T-helper 17 cell (primary cell): ENCODE measurements at regions not wholly inside any gene's neighbourhood (a gene's known extent, or its start where the extent isn't known, plus 50 kb on each side); places are given as distances from the start of the nearest gene placed in this dataset.
"Not testable (repeated sequence)": the region's sequence is repeated elsewhere in the genome, so short reads cannot be mapped to it uniquely, and the experiment has no call there.

Experiments
- ATAC-seq: fragments of 150-1000 bp; cut with Tn5 transposase; 2 replicates; pipeline ENCODE4 v1.10.0; 2021; ENCODE audit warnings: mild to moderate bottlenecking, moderate library complexity
- DNase-seq, 3 donors: peaks; one replicate each; pipeline versions ENCODE4 v3.0.0 to v3.0.0-alpha.2; 2020 to 2021
- H3K9me3 ChIP-seq: one replicate; pipeline ENCODE4 v1.7.0; 2013; ENCODE audit warnings: low read length, mild to moderate bottlenecking; ENCODE audit not compliant: control insufficient read depth, poor library complexity, severe bottlenecking
- H3K27ac Mint-ChIP-seq: one replicate; pipeline ENCODE4 v1.8.0; 2022; ENCODE audit warnings: mild to moderate bottlenecking, moderate library complexity, mixed read lengths
- H3K27me3 Mint-ChIP-seq: one replicate; pipeline ENCODE4 v1.8.0; 2022; ENCODE audit warnings: mixed read lengths
- H3K36me3 Mint-ChIP-seq: one replicate; pipeline ENCODE4 v1.8.0; 2022; ENCODE audit warnings: low read depth, mixed read lengths
- H3K4me1 Mint-ChIP-seq: one replicate; pipeline ENCODE4 v1.8.0; 2022; ENCODE audit warnings: mild to moderate bottlenecking, mixed read lengths
- H3K4me3 Mint-ChIP-seq: one replicate; pipeline ENCODE4 v1.8.0; 2022; ENCODE audit warnings: mild to moderate bottlenecking, moderate library complexity, mixed read lengths

DNA sequence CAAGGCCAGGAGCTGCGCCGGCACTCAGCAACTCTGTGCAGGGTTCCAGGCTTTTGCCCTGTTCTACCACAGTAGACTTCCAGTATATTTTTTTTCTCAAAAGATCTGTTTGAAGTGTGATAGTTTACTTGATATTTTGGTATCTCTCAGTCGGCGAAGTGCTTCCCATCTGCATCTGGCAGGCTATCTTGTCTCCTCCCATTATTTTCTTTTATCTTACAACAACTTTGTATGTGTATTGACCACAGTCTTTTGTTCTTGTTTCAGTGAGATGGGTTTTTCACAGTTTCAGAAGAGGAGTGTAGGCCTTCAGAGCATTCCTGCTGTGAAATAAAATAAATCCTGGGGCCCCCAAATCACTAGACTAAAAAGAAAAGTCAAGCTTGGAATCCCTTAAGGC lies 292.9 kb downstream of the PTGER3 start:
- H3K9me3 ChIP-seq, result no peaks in the 10 kb centered on the region
- no peaks in the 10 kb centered on the region for H3K27me3 Mint-ChIP-seq
- ATAC-seq (no peak), DNase-seq (no peak)
- H3K4me3 Mint-ChIP-seq, result no peak overlapping the region
- no peaks in the 10 kb centered on the region for H3K36me3 Mint-ChIP-seq
- H3K27ac Mint-ChIP-seq, result no peak overlapping the region
- no peaks in the 10 kb centered on the region for H3K4me1 Mint-ChIP-seq

DNA sequence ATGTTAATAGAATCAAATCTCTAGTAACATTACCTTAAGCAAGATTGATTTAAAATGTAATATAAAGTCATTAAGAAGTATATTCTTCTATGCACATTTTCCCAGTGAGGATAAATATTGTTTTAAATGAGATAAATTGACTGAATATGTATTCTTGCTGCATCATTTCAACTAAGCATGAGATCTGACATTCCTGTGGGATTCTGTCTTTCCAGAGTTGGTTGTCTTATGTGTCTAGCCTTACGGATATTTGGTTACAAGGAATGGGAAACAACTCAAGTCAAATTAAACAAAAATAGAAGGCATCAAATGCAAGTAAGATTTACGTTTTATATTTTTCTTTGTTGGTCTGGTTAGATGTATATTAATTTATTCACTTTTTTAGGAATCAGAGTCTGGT lies 287.5 kb downstream of the PTGER3 start:
- Mint-ChIP-seq H3K36me3 (no peaks in the 10 kb centered on the region), H3K4me1 (no peaks in the 10 kb centered on the region), H3K27ac (no peak overlapping the region), H3K27me3 (no peaks in the 10 kb centered on the region), H3K4me3 (no peak overlapping the region)
- no peak for ATAC-seq
- DNase-seq, result no peak
- H3K9me3 ChIP-seq, result no peaks in the 10 kb centered on the region

DNA sequence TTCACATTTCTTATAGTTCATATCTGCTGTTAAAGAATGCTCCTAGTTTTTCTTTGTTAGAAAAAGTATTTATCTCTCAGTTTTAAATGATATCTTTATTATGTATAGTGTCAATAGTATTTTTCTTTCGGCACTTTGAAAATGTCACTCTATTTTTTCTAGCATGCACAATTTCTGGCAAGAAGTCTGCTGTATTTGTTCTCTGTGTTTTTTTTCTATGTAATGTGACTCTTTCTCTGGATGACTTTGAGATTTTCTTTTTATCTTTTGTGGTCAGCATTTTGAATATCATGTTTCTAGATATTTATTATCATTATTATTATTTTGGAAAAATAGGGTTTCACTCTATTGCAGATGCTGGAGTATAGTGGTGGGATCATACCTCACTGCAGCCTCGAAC lies 285.2 kb downstream of the PTGER3 start:
- H3K27ac Mint-ChIP-seq, result no peak overlapping the region
- H3K4me3 Mint-ChIP-seq, result no peak overlapping the region
- H3K36me3 Mint-ChIP-seq, result no peaks in the 10 kb centered on the region
- DNase-seq, result no peak
- no peaks in the 10 kb centered on the region for H3K9me3 ChIP-seq
- no peak for ATAC-seq
- H3K4me1 Mint-ChIP-seq, result no peaks in the 10 kb centered on the region
- H3K27me3 Mint-ChIP-seq, result no peaks in the 10 kb centered on the region

DNA sequence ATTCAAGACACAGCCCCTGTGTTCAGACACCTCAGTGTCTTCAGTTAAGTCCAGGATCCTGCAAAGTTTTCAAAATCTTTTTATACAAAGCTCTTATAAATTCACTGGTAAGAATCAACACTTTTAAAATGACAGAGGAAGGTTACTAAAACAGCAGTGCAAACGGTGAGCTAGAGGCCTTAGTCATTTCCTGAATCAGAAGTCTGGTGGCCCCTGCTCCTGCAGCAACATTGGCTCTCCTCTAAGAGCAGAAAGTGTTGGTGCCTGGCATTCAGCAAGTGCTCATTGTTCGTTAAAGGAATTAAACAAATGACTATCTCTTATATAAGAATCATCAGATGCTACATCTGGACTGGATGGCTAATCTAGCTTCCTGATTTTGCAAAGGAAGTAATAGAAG lies 282.9 kb downstream of the PTGER3 start:
- ATAC-seq (no peak), DNase-seq (no peak)
- no peaks in the 10 kb centered on the region for H3K4me1 Mint-ChIP-seq
- no peak overlapping the region for H3K27ac Mint-ChIP-seq
- no peak overlapping the region for H3K4me3 Mint-ChIP-seq
- H3K27me3 Mint-ChIP-seq, result no peaks in the 10 kb centered on the region
- no peaks in the 10 kb centered on the region for H3K36me3 Mint-ChIP-seq
- no peaks in the 10 kb centered on the region for H3K9me3 ChIP-seq

DNA sequence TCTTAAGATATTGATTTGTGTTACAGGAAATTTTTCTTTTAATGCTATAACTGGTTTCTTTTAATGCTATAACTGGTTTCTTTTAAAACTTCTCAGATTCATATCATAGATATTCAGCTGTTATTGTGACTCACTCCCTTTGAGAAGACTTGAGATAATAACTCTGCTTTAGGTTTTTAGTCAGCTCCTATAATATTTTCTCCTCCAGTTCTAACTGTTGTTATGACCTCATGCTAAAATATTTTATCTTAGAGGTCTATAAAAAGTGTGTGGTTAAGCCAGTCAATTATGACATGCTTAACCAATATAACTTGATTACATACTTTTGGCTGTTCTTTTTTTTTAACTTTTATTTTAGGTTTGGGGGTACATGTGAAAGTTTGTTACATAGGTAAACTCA lies 280.2 kb downstream of the PTGER3 start:
- DNase-seq, result no peak
- no peak for ATAC-seq
- H3K9me3 ChIP-seq, result no peaks in the 10 kb centered on the region
- Mint-ChIP-seq H3K27ac (no peak overlapping the region), H3K4me3 (no peak overlapping the region), H3K27me3 (no peaks in the 10 kb centered on the region), H3K36me3 (no peaks in the 10 kb centered on the region), H3K4me1 (no peaks in the 10 kb centered on the region)

DNA sequence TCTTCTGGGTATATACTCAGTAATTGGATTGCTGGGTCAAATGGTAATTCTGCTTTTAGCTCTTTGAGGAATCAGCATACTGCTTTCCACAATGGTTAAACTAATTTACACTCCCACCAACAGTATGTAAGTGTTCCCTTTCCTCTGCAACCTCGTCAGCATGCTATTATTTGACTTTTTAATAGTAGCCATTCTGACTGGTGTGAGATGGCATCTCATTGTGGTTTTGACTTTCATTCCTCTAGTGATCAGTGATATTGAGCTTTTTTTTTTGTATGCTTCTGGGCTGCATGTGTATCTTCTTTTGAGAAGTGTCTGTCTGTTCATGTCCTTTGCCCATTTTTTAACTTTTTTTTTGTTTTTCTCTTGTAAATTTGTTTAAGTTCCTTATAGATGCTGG lies 279.4 kb downstream of the PTGER3 start:
- DNase-seq (no peak), ATAC-seq (no peak)
- H3K27me3 Mint-ChIP-seq, result no peaks in the 10 kb centered on the region
- H3K9me3 ChIP-seq, result no peaks in the 10 kb centered on the region
- no peaks in the 10 kb centered on the region for H3K36me3 Mint-ChIP-seq
- no peaks in the 10 kb centered on the region for H3K4me1 Mint-ChIP-seq
- H3K27ac Mint-ChIP-seq, result no peak overlapping the region
- H3K4me3 Mint-ChIP-seq, result no peak overlapping the region

DNA sequence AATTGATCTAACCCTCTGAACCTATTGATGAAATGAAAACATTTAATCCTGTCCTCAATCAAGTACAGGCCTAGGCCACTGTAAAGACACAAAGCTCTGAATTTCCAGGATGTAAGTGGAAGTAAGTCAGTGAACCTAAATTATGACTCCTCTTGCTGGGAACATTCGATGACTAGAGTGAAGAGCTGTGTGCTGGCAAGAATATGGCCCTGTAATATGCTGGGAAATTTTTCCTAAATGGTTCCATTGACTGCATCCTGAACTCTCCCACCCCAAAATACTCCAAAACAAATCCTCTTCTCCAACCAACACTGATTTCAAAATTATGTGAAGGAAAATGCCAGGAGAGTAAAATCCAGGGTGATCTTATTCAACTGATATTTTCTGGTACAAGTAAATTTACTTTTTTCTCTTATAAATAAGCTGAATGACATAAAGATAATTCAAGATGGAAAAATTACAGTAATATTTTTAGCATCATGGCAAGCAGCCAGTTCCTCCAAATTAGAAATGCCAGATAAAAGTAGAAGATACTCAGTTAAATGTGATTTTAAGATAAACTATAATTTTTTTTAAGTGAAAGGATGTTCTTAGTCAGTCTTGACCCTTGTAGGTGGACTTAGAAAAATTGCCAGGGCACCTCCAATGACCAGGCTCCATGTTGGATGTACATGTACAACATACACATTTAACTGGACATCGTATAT lies 269.4 kb downstream of the PTGER3 start:
- DNase-seq (no peak), ATAC-seq (no peak)
- no peaks in the 10 kb centered on the region for H3K9me3 ChIP-seq
- H3K36me3 Mint-ChIP-seq, result no peaks in the 10 kb centered on the region
- no peak overlapping the region for H3K27ac Mint-ChIP-seq
- no peaks in the 10 kb centered on the region for H3K27me3 Mint-ChIP-seq
- no peak overlapping the region for H3K4me3 Mint-ChIP-seq
- no peaks in the 10 kb centered on the region for H3K4me1 Mint-ChIP-seq

DNA sequence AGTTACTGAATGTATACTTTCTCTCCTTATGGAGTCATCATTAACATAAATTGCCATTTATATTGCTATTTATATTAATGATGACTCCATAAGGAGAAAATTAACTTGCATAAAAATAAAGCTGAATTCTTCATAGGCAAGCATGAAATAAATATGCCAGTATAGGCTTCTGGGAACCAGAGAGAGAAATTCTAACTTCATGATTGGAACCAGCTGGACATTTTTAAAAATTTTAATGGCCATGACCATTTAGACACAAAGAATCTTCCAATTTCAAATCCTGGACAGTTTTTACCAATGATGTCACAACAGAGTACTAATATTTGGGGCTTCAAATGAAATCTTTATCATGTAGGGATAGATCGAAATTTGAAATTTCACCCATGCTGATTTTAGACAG lies 268.7 kb downstream of the PTGER3 start:
- H3K27ac Mint-ChIP-seq, result no peak overlapping the region
- no peak for ATAC-seq
- no peak for DNase-seq
- H3K4me1 Mint-ChIP-seq, result no peaks in the 10 kb centered on the region
- no peaks in the 10 kb centered on the region for H3K27me3 Mint-ChIP-seq
- no peaks in the 10 kb centered on the region for H3K9me3 ChIP-seq
- no peak overlapping the region for H3K4me3 Mint-ChIP-seq
- no peaks in the 10 kb centered on the region for H3K36me3 Mint-ChIP-seq

DNA sequence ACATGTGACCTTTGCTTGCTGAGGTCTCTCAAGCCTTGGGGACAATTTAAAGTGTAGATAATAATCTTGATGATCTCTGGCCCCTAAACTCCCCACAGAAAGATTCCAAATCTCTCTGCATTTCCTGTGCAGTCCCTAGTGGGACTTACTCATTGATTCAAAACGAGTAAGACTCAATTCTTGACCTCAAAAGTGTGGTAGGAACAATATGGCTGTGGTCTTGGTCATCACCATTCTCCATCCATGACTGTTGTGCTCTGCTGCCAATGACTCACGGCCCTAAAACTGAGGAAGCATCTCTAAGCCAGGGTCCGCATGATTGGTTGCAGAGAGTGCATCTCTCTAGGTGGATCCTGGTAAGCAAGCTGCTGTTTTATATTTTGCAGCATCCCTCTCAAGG lies 268.0 kb downstream of the PTGER3 start:
- no peaks in the 10 kb centered on the region for H3K4me1 Mint-ChIP-seq
- no peak for ATAC-seq
- H3K4me3 Mint-ChIP-seq, result no peak overlapping the region
- H3K36me3 Mint-ChIP-seq, result no peaks in the 10 kb centered on the region
- DNase-seq, result no peak
- H3K27me3 Mint-ChIP-seq, result no peaks in the 10 kb centered on the region
- H3K27ac Mint-ChIP-seq, result no peak overlapping the region
- H3K9me3 ChIP-seq, result no peaks in the 10 kb centered on the region

DNA sequence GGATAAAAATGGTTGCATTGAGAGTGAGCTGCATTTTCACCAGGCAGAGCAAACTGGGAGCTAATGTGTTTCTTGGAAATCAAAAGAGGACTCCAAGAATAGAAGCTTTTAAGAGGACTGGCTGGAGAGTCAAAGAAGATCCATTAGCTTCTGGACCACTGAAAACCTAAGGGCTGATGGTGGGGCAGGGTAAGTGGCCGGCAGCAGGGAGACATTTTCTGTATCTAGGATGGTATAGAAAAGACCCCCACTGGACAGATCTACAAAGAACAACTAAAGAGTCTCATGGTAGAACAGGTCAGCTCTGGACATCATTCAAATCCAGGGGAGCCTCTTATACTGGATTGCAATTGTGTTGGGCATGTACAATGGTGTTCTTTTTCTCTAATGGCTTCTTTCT lies 262.3 kb downstream of the PTGER3 start:
- no peak overlapping the region for H3K27ac Mint-ChIP-seq
- H3K36me3 Mint-ChIP-seq, result no peaks in the 10 kb centered on the region
- no peaks in the 10 kb centered on the region for H3K4me1 Mint-ChIP-seq
- no peak overlapping the region for H3K4me3 Mint-ChIP-seq
- H3K27me3 Mint-ChIP-seq, result no peaks in the 10 kb centered on the region
- DNase-seq, result no peak
- no peaks in the 10 kb centered on the region for H3K9me3 ChIP-seq
- no peak for ATAC-seq

DNA sequence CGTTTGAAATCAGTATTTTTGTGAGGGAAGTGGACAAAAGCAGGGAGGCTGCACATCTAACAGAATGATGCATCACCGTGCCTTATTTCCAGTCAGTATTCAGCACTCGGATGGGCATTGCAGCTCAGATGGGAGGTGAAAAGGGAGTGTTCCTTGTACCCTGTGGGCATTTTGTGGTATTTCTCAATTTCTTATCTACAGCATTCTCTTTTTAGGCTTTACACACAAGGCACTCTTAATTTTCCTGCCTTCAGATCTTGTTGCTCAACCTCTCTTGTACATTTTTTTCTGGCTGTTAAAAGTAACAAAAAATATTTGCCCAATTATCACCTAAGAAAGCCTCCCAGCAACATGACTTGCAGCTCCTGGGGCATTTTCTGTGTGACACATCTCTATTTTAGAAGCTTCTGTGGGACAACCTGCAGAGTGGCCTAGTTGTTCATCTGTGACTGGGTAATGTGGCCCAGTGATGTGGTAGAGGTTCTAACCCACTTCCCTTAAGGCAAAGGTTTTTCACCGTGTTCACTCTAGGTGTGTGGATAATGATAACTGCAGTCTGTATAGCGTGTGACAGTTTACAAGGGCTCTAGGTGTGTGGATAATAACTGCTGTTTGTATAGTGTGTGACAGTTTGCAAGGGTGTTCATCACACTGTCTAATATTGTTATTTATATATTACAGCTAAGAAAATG lies 257.2 kb downstream of the PTGER3 start:
- Mint-ChIP-seq H3K36me3 (no peaks in the 10 kb centered on the region), H3K4me1 (no peaks in the 10 kb centered on the region), H3K27ac (no peak overlapping the region), H3K4me3 (no peak overlapping the region), H3K27me3 (no peaks in the 10 kb centered on the region)
- no peaks in the 10 kb centered on the region for H3K9me3 ChIP-seq
- DNase-seq, result no peak
- ATAC-seq, result no peak

DNA sequence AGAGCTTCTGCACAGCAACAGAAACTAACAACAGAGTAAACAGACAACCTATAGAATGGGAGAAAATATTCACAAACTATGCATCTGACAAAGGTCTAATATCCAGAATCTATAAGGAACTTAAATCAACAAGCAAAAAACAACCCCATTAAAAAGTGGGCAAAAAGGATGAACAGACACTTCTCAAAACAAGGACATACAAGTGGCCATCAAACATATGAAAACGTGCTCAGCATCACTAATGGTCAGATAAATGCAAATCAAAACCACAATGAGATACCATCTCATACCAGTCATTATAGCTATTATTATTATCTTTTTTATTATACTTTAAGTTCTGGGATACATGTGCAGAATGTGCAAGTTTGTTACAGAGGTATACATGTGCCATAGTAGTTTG lies 252.6 kb downstream of the PTGER3 start:
- H3K4me1 Mint-ChIP-seq, H3K4me3 Mint-ChIP-seq, ATAC-seq, H3K9me3 ChIP-seq, H3K27ac Mint-ChIP-seq, DNase-seq, H3K36me3 Mint-ChIP-seq, H3K27me3 Mint-ChIP-seq: not testable (repeated sequence)

DNA sequence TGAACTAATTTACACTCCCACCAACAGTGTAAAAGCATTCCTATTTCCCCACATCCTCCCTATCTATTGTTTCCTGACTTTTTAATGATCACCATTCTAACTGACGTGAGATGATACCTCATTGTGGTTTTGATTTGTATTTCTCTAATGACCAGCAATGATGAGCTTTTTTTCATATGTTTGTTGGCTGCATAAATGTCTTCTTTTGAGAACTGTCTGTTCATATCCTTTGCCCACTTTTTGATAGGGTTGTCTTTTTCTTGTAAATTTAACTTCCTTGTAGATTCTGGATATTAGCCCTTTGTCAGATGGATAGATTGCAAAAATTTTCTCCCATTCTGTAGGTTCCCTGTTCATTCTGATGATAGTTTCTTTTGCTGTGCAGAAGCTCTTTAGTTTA lies 251.3 kb downstream of the PTGER3 start:
- not testable (repeated sequence) for H3K4me3 Mint-ChIP-seq, H3K27ac Mint-ChIP-seq, ATAC-seq, H3K4me1 Mint-ChIP-seq, H3K9me3 ChIP-seq, H3K36me3 Mint-ChIP-seq, DNase-seq, H3K27me3 Mint-ChIP-seq

DNA sequence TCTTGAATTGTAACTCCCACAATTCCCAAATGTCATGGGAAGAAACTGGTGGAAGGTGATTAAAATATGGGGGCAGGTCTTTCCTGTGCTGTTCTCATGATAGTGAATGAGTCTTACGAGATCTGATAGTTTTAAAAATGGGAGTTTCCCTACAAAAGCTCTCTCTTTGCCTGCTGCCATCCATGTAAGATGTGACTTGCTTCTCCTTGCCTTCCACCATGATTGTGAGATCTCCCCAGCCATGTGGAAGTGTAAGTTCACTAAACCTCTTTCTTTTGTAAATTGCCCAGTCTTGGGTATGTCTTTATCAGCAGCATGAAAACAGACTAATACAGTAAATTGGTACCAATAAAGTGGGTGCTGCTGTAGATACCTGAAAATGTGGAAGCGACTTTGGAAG lies 245.0 kb downstream of the PTGER3 start:
- not testable (repeated sequence) for H3K4me1 Mint-ChIP-seq, H3K4me3 Mint-ChIP-seq, DNase-seq, H3K27ac Mint-ChIP-seq, H3K27me3 Mint-ChIP-seq, H3K36me3 Mint-ChIP-seq, ATAC-seq, H3K9me3 ChIP-seq
